DMS114 treated with DMSO at 0.1 percent for 48 hours (cell line): ENCODE measurements at regions not wholly inside any gene's neighbourhood (a gene's known extent, or its start where the extent isn't known, plus 50 kb on each side); places are given as distances from the start of the nearest gene placed in this dataset.
"Not testable (repeated sequence)": the region's sequence is repeated elsewhere in the genome, so short reads cannot be mapped to it uniquely, and the experiment has no call there.

ENCODE experiments used
- DNase-seq: peaks from one replicate; lab custom pipeline; 2025; ENCODE audit not compliant: unreplicated experiment; lab: John Stamatoyannopoulos, UW

DNA sequence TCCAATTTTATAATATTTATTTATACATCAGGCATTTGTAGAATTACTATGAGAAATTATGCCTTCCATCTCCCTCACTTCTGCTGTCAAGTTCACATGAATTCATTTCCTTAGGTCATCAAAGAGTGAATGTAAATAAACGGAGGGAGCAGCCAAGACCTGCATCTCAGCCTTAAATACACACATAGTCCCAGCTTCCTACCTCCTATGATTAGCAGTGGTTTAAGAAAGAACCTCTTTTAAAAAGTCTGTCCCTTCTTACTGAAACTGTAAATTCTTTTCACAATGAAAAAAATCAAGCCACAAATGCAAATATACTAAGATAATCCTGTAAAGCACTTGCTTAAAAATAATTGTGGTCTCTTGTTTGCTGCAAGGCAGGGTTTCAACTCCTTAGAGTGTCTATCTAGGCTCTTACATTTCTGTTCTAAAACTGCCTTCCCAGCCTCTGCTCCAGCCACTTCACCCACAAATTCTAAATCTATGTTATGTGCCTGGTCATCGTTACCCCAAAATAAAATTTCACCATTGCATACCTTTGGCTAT, 532.7 kb upstream of the FSHR start:
- DNase-seq: no peak

GRCh38 chr2:49686291-49686690, 532.0 kb upstream of the FSHR start:
- no peak for DNase-seq

- DNase-seq: no peak
These were observed 522.9 kb upstream of the FSHR start for GRCh38 chr2:49677227-49677626.

GRCh38 chr2:49664827-49665226, 510.5 kb upstream of the FSHR start:
- DNase-seq: no peak

GRCh38 chr2:49661809-49662208, 507.5 kb upstream of the FSHR start:
- DNase-seq: no peak

DNA sequence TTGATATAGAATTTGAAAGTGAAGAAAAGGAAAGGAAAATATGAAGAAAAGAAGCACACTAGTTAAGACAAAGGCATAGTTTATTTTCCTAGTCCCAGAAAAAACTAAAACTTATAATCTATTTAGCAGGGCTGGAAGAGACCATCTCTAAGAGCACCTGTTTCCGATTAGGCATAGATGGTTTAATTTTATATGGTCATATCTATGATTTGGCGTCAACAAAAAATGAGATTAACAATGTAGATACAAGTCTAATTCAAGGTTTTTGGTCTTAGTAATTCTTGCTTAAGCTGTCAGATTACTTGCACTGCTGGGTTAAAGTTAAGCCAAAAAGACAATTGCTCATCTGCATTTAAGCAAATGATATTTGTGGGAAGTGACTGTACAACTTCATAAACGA, 502.5 kb upstream of the FSHR start:
- DNase-seq: no peak

DNA sequence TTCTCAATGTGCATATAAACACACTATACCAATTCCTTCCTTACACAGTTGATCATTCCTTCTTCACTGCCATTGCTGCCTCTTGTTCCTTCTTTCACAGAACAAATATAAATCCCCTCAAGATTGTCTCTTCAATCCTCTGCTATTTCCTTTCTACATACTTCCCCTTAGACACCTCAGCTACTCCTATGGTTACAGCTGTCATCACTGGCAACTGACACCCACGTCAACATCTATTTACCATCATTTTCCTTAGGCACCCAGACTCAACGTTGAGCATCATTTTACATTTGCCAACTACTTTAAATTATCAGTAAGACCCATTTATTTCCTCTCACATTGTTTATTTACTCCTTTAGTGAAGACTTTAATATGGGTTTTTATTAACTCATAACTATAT, 488.8 kb upstream of the FSHR start:
- no peak for DNase-seq

DNA sequence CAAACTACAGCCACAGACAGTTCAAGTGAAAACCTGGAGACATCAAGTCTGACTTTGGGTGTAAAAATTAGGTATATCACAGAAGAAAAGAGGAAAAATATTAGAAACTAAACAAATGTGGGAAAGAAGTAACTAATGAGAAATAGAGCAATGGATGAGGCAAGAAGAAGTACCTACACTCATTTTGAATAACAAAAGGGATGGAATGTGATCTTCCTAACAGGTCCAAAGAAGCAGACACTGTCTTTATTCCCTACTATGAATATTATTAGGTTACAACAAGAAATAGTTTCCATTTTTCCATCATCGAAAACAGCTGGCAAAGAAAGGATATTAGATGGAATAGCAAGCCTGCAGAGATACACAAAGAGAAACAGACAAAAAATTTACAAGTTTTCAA, 486.3 kb upstream of the FSHR start:
- no peak for DNase-seq

DNA sequence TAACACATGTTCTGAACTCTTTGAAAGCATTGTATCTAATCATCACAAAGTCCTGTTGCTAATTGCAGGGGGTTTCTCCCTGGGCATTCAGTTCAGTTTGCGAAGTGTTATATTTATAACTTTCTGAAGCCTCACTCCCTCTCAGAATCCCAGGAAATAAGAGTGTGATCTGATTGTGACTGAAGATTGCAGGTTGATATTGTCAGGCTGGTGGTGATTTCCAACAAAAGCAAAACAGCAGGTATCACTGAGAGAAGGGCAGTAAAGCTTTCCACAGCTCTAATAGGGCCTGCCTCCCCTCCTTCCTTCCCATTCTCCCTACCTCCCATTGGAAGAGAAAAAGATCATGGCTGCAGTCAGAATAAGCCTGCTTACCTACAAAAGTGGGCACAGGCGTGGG, 466.7 kb upstream of the FSHR start:
- no peak for DNase-seq

DNA sequence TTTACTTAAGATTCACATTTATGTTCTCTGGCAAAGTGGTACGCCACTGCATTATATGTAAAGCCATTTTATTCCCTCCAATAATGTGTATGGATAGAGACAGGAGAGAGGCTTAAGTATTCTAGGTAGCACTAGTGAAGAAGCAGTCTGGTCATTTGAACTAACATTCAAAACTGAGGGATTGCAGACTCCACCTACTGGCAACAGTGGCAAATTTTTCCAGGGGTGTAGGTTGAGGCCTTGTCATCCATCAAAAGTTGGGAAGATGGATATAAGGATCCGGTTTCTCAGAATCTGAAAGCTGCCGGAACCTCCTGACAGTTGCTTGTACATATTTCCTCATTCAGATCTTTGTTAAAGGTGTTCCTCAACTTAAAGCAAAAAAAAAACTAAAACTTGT, 465.5 kb upstream of the FSHR start:
- no peak for DNase-seq

DNA sequence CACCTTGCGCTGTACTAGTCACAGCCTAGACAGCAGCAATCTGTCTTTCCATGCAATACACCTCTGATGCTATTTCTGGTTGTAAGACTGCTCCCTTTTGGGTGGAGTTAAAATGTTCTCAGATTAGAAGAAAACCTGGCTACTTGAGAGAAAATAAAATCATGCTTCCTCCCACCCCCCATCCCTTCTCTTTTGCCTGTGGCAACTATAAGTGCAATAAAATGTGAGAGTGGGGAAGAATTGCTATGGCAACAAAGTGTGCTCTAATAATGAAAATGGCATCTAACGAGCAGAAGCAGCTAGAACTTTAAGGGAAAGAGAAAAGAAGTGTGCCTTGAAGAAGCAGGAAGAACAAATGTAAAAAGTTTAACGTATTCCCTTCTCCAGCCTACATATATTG, 464.2 kb upstream of the FSHR start:
- no peak for DNase-seq

GRCh38 chr2:49616800-49617199, 462.5 kb upstream of the FSHR start:
- peak; percentile 11 for DNase-seq

DNA sequence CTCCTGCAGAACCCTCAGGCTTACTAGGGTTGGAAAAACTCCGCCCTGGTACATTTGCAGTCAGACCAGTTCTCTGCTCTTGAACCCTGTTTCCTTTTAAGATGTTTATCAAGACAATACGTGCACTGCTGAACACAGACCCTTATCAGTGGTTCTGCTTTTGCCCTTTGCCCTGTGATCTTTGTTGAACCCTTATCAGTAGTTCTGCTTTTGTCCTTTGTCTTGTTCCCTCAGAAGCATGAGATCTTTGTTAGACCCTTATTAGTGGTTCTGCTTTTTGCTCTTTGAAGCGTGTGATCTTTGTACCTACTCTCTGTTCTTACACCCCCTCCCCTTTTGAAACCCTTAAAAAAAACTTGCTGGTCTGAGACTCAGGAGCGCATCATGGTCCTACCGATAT, 457.5 kb upstream of the FSHR start:
- not testable (repeated sequence) for DNase-seq

- no peak for DNase-seq
These were observed 446.2 kb upstream of the FSHR start for GRCh38 chr2:49600524-49600923.

DNA sequence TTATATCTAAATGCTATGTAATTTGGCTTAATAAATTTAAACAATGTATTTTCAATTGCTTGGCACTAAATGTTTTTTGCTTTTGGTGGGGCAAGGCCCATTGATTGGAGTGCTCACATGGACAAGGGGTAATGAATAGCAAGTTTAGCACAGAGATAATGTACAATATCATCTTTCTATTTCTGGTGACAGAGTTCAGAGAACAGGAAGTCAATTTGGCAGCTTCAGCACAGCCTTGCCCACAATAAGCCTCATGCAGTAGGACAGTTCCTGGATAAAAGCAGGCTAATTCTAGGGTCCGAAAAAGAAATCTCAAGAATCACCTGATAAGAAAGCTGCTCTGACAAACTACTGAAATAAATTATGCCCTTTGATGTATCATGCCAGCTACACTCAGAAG, 443.9 kb upstream of the FSHR start:
- DNase-seq: no peak

GRCh38 chr2:49585921-49586320, 431.6 kb upstream of the FSHR start:
- DNase-seq: no peak

GRCh38 chr2:49582946-49583345, 428.6 kb upstream of the FSHR start:
- no peak for DNase-seq

DNA sequence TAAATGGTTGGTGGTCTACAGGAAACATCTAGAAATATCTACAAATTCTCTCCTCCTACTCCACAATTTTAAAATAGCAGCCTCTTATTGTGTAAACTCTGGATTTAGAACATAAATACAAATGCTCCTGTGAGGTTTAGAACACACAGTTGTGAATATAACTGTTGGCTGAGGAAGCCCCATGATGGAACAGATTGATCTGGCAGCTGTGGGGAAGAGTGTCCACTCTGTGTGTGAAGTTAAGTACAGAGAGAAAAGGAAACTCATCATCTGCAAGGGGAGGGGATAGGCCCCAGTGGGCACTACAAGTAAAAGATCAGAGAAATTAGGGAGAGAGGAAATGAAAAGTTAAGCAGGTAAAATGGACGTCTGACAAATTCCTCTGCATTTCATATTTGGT, 422.7 kb upstream of the FSHR start:
- no peak for DNase-seq

DNA sequence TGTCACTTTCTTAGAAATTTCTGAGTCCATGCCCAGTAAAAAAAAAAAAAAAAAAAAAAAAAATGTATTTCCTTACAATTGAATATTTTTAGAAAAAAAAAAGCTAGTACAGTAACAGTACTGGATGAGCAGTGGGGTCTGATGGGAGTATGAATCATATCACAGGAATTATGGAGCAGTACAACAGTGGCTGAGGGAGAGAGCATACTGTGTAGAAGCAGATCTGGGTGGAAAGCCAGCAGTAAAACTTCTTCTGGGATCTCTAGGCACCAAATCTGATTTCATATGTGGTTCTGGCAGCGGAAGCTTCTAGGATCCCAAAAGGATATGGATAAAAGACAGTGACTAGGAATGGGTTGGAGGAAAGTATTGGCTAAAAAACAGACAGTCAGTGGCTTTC, 414.9 kb upstream of the FSHR start:
- DNase-seq: no peak

DNA sequence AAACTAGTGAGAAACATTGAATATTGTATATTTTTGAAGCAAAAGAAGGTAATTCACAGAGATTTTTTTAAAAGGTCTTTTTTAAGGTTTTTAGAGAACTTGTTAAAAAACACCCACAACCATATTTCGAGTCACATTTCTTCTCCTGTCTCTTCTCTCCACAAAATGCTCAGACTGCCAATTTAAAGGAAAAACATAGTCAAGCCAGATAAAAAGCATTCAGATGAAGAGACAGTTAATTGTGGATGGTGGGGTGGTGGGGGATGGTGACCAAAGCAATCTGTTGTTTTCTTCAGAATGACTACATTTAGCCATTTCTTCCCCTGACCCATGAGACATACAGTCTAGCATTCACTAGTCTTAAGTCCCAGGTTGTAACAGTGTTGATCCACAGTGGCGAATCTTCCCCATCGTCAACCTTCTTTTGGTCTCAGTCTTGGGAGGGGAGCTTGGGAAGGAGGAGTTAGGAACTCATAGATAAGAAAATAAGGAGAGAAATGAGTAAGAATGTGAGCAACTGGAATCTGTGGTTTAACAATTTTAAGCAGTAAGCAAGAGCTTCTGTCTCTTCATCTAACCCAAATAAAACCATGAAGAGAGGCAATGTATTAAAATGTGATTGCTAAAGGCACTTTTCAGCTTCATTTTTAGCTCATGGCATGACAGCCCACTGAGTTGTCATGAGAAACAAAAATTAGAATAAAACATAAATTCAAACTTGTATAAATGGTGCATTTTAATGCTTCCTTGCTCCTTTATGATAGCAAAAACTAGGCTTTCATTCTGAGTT, 413.7 kb upstream of the FSHR start:
- no peak for DNase-seq

GRCh38 chr2:49567021-49567420, 412.7 kb upstream of the FSHR start:
- no peak for DNase-seq

DNA sequence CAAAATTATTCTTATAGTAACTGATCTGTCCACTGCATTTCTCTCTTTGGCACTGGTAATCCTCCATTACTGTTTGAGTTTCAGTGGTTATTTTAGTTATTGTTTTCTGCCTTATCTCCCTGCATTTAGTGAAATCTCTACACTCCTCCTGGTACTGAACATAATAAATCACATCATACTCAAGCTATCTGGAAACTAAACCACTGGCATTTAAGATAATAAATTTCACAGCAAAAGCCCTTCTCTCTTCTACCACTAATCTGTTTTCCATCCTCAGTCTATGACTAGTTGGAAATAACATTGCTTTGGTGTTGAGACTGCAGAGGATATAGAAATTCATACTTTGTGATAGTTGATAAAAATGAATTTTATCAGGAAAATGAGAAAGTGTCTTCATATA, 399.3 kb upstream of the FSHR start:
- DNase-seq: no peak

DNA sequence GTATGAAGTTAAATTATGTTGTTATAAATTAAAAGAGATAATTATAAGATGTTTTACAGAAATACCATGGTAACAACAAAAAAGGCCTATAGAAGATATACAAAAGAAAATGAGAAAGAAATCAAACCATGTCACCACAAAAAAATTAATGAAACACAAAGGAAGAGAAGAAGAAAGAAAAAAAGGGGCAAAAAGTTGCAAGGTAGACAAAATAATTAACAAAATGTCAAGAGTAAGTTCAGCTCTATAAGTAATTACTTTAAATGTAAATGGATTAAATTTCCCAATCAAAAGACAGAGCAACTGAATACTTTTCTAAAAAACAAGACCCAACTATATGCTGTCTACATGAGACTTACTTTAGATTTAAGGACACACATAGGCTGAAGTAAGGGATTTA, 378.4 kb upstream of the FSHR start:
- DNase-seq: no peak
